Prostate gland (tissue), 2 donors: ENCODE measurements at regions not wholly inside any gene's neighbourhood (a gene's known extent, or its start where the extent isn't known, plus 50 kb on each side); places are given as distances from the start of the nearest gene placed in this dataset.

Experiments used
- POLR2AphosphoS5 ChIP-seq: sonication (generic); formaldehyde crosslinking; IDR thresholded peaks from one replicate; pipeline ENCODE4 v1.6.1; 2017; ENCODE audit warnings: antibody characterized with exemption
- TF ChIP-seq, protein P1 (sequence below), 4 experiments: fragments of 200-600 bp in 2 of 4; fragments of 450-650 bp in 2 of 4; sonication (generic) in 2 of 4; IDR thresholded peaks; 1 replicate in 3 of 4; 2 replicates in 1 of 4; pipeline ENCODE4 v1.5.1; 2016 to 2019; ENCODE audit warnings: antibody characterized with exemption in 4 of 4, mild to moderate bottlenecking in 2 of 4, moderate library complexity in 2 of 4

DNA sequence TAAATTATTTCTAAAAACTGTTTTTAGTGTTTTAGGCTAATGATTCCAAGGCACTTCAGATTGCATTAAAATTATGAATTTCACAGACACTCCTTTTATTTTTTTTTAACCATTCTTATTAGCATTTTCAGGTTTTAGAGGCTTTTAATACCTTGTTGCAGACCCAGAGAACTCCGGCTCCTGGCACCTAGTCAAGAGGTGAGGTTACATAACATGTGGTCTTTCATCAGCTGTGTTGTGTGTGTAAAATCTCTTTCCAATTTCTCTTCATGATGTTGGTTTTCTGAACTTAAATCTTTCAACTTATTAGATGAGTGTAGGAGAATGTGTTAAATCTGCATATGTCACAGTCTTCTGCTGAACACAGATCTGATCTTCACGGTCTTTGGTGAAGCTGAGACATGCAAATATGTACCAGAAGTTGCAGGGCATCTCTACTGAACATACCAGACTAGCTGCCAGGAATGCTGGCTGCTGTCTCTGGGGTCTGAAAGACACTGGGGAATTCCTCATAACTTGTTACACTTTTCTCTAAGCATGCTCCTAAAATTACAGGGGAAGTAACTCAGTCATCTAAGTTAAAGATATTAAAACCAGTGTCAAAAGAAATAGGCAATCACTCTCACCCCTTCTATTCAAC lies 1165.3 kb downstream of the EFNB2 start:
- TF ChIP-seq, protein P1, sequence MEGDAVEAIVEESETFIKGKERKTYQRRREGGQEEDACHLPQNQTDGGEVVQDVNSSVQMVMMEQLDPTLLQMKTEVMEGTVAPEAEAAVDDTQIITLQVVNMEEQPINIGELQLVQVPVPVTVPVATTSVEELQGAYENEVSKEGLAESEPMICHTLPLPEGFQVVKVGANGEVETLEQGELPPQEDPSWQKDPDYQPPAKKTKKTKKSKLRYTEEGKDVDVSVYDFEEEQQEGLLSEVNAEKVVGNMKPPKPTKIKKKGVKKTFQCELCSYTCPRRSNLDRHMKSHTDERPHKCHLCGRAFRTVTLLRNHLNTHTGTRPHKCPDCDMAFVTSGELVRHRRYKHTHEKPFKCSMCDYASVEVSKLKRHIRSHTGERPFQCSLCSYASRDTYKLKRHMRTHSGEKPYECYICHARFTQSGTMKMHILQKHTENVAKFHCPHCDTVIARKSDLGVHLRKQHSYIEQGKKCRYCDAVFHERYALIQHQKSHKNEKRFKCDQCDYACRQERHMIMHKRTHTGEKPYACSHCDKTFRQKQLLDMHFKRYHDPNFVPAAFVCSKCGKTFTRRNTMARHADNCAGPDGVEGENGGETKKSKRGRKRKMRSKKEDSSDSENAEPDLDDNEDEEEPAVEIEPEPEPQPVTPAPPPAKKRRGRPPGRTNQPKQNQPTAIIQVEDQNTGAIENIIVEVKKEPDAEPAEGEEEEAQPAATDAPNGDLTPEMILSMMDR (IDR thresholded peaks at IDR 0.05), result no peak
- no peak for TF ChIP-seq POLR2AphosphoS5
